ENCODE measurements at regions not wholly inside any gene's neighbourhood (a gene's known extent, or its start where the extent isn't known, plus 50 kb on each side); places are given as distances from the start of the nearest gene placed in this dataset.

DNA sequence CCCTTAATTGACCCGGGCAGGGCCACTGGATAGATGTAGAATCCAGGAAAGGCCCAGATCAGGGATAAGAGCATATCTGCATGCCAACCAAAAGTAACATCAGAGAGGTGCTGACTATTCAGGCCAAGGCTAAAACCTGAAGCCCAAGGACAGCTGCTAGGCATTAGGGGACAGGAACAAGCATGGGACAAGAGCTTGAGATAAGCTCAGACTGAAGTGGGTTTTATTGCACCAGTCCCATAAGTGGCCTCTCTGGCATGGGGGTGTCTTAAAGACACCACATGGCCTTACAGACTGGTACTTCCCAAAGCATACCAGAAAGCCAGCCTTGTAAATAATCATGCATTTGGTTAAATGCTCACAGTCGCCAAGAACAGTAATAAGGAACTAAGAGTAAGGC is 376.1 kb downstream of the FBXW7 start:
- TF ChIP-seq, protein P1, sequence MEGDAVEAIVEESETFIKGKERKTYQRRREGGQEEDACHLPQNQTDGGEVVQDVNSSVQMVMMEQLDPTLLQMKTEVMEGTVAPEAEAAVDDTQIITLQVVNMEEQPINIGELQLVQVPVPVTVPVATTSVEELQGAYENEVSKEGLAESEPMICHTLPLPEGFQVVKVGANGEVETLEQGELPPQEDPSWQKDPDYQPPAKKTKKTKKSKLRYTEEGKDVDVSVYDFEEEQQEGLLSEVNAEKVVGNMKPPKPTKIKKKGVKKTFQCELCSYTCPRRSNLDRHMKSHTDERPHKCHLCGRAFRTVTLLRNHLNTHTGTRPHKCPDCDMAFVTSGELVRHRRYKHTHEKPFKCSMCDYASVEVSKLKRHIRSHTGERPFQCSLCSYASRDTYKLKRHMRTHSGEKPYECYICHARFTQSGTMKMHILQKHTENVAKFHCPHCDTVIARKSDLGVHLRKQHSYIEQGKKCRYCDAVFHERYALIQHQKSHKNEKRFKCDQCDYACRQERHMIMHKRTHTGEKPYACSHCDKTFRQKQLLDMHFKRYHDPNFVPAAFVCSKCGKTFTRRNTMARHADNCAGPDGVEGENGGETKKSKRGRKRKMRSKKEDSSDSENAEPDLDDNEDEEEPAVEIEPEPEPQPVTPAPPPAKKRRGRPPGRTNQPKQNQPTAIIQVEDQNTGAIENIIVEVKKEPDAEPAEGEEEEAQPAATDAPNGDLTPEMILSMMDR (conservative IDR thresholded peaks at IDR 0.05): no peak
- H3K27ac ChIP-seq: no peak overlapping the region

DNA sequence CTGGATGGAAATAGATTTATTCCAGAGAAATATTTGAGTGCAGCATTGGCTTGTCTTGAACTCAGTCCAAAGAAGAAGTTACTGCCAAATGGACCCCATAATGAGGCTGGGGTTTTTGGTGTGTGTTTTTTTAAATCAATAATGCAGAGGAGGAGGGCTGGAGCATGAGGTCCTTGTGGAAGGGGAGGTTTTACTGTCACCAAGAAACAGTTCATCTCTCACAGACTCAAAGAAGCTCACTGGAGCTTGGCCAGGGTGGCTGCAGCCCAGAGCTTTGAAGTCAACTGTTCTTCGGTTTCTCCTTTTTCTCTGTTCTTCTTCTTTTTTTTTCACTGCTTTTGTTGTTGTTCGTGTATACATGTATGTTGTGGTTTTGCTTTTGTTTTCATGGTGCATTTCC is 377.7 kb downstream of the FBXW7 start:
- H3K27ac ChIP-seq: no peak overlapping the region
- TF ChIP-seq, protein P1 (conservative IDR thresholded peaks at IDR 0.05): no peak

DNA sequence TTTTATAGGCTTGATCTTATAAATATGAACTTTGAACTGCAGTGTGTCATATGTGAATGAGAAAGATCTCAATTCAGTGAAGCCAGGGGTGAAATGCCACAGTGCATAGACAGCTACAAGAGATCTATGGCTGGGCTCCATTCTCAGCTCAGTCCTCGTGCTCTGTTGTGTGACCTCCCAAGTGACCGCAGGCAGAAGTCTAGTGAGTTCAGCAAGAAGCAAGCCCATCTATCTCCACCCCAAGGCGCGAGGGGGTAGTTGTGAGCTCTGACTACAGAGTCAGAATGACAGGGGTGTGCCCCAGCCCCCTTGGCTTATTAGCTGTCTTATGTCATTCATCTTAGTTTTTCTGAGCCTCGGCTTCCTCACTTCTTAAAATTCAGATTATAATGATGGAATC is 378.3 kb downstream of the FBXW7 start:
- no peak overlapping the region for H3K27ac ChIP-seq
- TF ChIP-seq, protein P1 (conservative IDR thresholded peaks at IDR 0.05): no peak

DNA sequence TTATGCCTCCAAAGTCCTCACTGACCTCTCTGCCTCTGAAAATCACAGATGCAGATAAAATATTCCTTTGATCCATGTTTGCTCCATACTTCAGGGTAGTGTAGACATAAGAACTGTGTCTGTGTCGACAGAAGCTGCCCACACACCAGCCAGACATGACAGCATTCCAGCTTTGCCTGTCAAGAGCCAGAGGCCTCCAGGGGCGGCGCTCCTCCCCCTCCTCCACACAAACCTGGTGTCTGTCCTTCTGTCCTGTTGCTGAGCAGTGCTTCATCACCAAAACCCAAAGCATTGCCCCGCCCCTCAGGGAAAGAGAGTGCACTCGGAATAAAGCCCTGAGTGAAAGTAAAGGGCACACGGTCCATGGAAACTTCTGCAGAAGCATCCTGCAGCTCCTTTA is 379.4 kb downstream of the FBXW7 start:
- H3K27ac ChIP-seq: no peak overlapping the region
- TF ChIP-seq, protein P1 (conservative IDR thresholded peaks at IDR 0.05): no peak

DNA sequence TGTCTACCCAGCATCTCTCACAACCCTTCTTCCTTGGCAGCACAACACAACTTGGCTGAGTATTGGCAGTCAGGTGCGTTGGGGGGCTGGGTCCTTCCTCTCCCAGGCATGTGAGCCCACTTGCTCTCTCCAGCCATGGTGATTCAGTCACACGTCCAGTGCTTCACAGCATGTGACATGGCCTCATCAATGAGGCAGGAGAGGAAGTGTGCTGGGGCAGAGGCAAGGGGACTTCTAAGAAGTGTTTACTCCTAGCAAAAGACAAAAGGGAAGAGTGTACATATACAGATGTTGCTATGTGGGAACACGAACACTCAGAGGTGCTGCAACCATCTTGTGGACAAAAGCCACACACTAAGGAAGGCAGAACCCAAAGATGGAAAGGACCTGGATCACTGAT is 380.8 kb downstream of the FBXW7 start:
- no peak overlapping the region for H3K27ac ChIP-seq
- TF ChIP-seq, protein P1 (conservative IDR thresholded peaks at IDR 0.05): no peak

DNA sequence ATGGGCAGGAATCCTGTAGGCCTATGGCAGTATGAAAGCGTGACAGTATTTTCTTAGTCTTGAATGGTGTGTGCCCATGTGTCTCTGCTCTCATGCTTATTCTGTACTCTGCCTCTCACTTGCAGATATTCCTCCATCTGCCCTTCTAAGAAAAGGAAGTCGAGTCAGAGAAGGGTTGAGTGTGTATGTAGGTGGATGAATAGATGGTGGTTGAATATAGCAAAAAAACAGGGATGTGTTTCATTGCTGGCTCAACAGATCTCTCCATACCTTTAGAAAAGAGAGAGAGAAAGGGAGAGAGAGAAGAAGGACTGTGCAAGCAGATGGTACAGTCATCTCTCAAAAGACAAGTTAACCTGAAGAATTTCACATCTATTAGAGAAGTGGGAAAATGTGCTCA is 381.5 kb downstream of the FBXW7 start:
- TF ChIP-seq, protein P1 (conservative IDR thresholded peaks at IDR 0.05): no peak
- no peak overlapping the region for H3K27ac ChIP-seq

DNA sequence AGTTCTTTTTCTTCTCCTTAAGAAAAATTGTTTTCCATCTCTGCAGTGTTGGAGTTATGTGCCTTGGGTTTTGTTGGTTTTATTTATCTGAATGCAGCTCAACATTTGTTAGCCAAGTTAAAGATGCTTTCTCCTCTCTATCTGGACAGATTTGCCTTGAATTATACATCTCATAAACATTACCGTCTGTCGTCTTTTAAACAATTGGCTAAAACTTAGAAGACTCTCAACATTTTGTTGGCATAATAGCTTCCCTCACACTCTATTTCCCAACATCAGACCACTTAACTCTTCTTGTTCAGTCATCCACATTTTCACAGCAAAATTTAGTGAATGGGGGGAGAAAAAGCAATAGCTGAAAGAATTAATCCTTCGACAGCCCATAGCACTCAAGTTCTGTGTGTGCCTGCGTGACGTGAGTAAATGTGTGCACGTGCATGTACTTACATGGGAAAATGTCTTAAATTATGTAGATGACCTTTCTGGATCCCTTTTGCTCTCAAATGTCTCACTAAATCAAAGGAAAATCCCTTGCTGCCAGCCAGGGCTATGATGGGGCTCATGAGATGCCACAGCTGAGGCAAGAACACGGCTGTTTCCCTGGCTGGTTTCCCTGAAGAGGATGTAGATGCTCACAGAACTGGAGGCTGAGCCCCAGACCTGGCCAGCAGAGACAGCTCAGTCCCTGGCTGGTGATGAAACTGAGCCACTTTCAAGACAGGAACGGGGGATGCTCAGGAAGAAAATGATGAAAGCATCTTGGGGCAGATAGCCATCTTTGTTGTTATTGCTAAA is 382.2 kb downstream of the FBXW7 start:
- TF ChIP-seq, protein P1 (conservative IDR thresholded peaks at IDR 0.05): no peak

More for the DNA sequence above, 382.2 kb downstream of the FBXW7 start:
- no peak overlapping the region for H3K27ac ChIP-seq
